Spleen (tissue), 11 donors: ENCODE measurements at regions not wholly inside any gene's neighbourhood (a gene's known extent, or its start where the extent isn't known, plus 50 kb on each side); places are given as distances from the start of the nearest gene placed in this dataset.

ENCODE experiments used
- DNase-seq: peaks from one replicate; pipeline ENCODE4 v3.0.0-alpha.2; 2020
- H3K27ac ChIP-seq, 8 donors: fragments of 200-600 bp; sonication (generic) in 7 of 8; 1 replicate in 4 of 8; 2 replicates in 4 of 8; pipeline versions ENCODE4 v1.5.0 to v1.8.0; 2016 to 2021; ENCODE audit warnings: inconsistent platforms in 4 of 8, mild to moderate bottlenecking in 4 of 8, moderate library complexity in 1 of 8
- H3K27me3 ChIP-seq, 7 donors: fragments of 200-600 bp; sonication (generic) in 6 of 7; replicated peaks in 1 of 7; 1 replicate in 4 of 7; 2 replicates in 3 of 7; pipeline versions ENCODE4 v1.5.0 to v1.8.0; 2016 to 2021; ENCODE audit warnings: inconsistent platforms in 3 of 7, mild to moderate bottlenecking in 1 of 7
- H3K36me3 ChIP-seq, 6 donors: fragments of 200-600 bp; sonication (generic) in 5 of 6; 1 replicate in 4 of 6; 2 replicates in 2 of 6; pipeline versions ENCODE4 v1.5.0 to v1.8.0; 2016 to 2021; ENCODE audit warnings: inconsistent platforms in 2 of 6
- H3K4me1 ChIP-seq, 6 donors: fragments of 200-600 bp; sonication (generic) in 5 of 6; 1 replicate in 3 of 6; 2 replicates in 3 of 6; pipeline versions ENCODE4 v1.5.0 to v1.8.0; 2016 to 2021; ENCODE audit warnings: inconsistent platforms in 3 of 6
- H3K4me3 ChIP-seq, 8 donors: fragments of 200-600 bp; sonication (generic) in 7 of 8; 1 replicate in 4 of 8; 2 replicates in 4 of 8; pipeline versions ENCODE4 v1.5.0 to v1.8.0; 2016 to 2021; ENCODE audit warnings: inconsistent platforms in 4 of 8, mild to moderate bottlenecking in 4 of 8, moderate library complexity in 2 of 8
- H3K9me3 ChIP-seq, 8 donors: fragments of 200-600 bp; sonication (generic) in 7 of 8; 1 replicate in 4 of 8; 2 replicates in 4 of 8; pipeline versions ENCODE4 v1.5.0 to v1.8.0; 2016 to 2021; ENCODE audit warnings: inconsistent platforms in 4 of 8
- POLR2A ChIP-seq, 3 donors: fragments of 450-650 bp; IDR thresholded peaks; one replicate each; pipeline ENCODE4 v1.5.1; 2017; ENCODE audit warnings: antibody characterized with exemption in 3 of 3, mild to moderate bottlenecking in 1 of 3
- POLR2AphosphoS5 ChIP-seq, 3 donors: sonication (generic); formaldehyde crosslinking; IDR thresholded peaks; one replicate each; pipeline ENCODE4 v1.5.1; 2017; ENCODE audit warnings: antibody characterized with exemption in 3 of 3
- WGBS, 5 donors: extraction: QIAGEN DNeasy Blood & Tissue Kit in 3 of 5; methylation state at CpG; one replicate each; pipeline versions ENCODE4 v1.1.5 to v1.1.7; 2013 to 2018; 5-methylcytosine and 5-hydroxymethylcytosine counted together
- intact Hi-C: fragments of 100-400 bp; cut with DNase I; formaldehyde crosslinking; loops from one replicate; pipeline ENCODE4 v1.15.0; 2023; ENCODE audit warnings: low total_unique reads
- TF ChIP-seq, protein P1 (sequence below), 11 experiments: fragments of 200-600 bp in 7 of 11; fragments of 450-650 bp in 4 of 11; sonication (generic) in 4 of 11; IDR thresholded peaks in 8 of 11; conservative IDR thresholded peaks in 3 of 11; 1 replicate in 7 of 11; 2 replicates in 4 of 11; pipeline versions ENCODE4 v1.4.0 to v1.8.0; 2016 to 2021; ENCODE audit warnings: antibody characterized with exemption in 11 of 11, inconsistent platforms in 4 of 11, mild to moderate bottlenecking in 1 of 11
- donor health status: healthy with polysubstance abuse.
- donor health status: DM: no; HTN: no; CAD: no; lungs with moderate emphysema.
- donor health status: DM: no; HTN: no; CAD: no.
- donor health status: Bipolar disorder and iron deficiency.
- donor health status: healthy.
- donor health status: DM: no; HTN: no; CAD: no.
- donor health status: DM: yes; HTN: yes; CAD: no.

GRCh38 chr9:78393932-78394331 is 97.0 kb downstream of the PSAT1 start:
- no peak for TF ChIP-seq POLR2A (IDR thresholded peaks at IDR 0.05)
- TF ChIP-seq, protein P1, sequence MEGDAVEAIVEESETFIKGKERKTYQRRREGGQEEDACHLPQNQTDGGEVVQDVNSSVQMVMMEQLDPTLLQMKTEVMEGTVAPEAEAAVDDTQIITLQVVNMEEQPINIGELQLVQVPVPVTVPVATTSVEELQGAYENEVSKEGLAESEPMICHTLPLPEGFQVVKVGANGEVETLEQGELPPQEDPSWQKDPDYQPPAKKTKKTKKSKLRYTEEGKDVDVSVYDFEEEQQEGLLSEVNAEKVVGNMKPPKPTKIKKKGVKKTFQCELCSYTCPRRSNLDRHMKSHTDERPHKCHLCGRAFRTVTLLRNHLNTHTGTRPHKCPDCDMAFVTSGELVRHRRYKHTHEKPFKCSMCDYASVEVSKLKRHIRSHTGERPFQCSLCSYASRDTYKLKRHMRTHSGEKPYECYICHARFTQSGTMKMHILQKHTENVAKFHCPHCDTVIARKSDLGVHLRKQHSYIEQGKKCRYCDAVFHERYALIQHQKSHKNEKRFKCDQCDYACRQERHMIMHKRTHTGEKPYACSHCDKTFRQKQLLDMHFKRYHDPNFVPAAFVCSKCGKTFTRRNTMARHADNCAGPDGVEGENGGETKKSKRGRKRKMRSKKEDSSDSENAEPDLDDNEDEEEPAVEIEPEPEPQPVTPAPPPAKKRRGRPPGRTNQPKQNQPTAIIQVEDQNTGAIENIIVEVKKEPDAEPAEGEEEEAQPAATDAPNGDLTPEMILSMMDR (IDR thresholded peaks at IDR 0.05 in 8 of 11, conservative IDR thresholded peaks at IDR 0.05 in 3 of 11): no peak
- TF ChIP-seq POLR2AphosphoS5 (IDR thresholded peaks at IDR 0.05): no peak
- DNase-seq: no peak
- intact Hi-C loops: no loop called here
- H3K27me3 ChIP-seq: peaks cover 0 to 20% (median 0%) of the 10 kb centered on the region in 7 donors
- no peak overlapping the region for H3K27ac ChIP-seq
- H3K9me3 ChIP-seq: peaks cover 0 to 24% (median 14%) of the 10 kb centered on the region in 8 donors
- H3K4me1 ChIP-seq: no peaks in the 10 kb centered on the region
- no peak overlapping the region for H3K4me3 ChIP-seq
- no peaks in the 10 kb centered on the region for H3K36me3 ChIP-seq
- 85 to 95% (median 87%) methylated on average over 2 of the region's 2 CpGs for WGBS, 5 donors

DNA sequence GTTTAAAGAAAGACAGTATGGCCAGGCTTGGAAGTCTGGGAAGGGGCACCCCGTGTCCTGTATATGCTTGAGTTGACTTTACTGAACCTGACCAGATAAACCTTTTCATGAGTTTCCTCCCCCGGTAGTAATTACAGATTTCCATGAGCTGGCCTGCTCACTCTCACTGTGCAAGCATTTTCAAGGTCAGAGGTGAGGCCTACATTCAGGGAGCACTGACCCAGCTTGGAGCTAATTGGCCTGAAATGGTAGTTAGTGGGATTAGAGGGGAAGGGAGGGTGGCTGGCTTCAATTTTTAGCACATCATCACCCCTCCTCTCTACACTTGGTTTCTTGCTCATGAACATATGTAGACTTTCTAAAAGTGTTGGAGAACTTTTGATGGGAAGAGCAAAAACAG is 99.2 kb downstream of the PSAT1 start:
- DNase-seq: no peak
- H3K36me3 ChIP-seq: no peaks in the 10 kb centered on the region
- no peak overlapping the region for H3K4me3 ChIP-seq
- peaks cover 0 to 24% (median 14%) of the 10 kb centered on the region in 8 donors for H3K9me3 ChIP-seq
- intact Hi-C loops: no loop called here
- H3K4me1 ChIP-seq: no peaks in the 10 kb centered on the region
- 82 to 90% (median 85%) methylated on average over 2 of the region's 2 CpGs for WGBS, 5 donors
- H3K27ac ChIP-seq: no peak overlapping the region
- no peak for TF ChIP-seq POLR2A (IDR thresholded peaks at IDR 0.05)
- no peak for TF ChIP-seq POLR2AphosphoS5 (IDR thresholded peaks at IDR 0.05)
- TF ChIP-seq, protein P1 (IDR thresholded peaks at IDR 0.05 in 8 of 11, conservative IDR thresholded peaks at IDR 0.05 in 3 of 11): no peak
- H3K27me3 ChIP-seq: peaks cover 0 to 24% (median 0%) of the 10 kb centered on the region in 7 donors

DNA sequence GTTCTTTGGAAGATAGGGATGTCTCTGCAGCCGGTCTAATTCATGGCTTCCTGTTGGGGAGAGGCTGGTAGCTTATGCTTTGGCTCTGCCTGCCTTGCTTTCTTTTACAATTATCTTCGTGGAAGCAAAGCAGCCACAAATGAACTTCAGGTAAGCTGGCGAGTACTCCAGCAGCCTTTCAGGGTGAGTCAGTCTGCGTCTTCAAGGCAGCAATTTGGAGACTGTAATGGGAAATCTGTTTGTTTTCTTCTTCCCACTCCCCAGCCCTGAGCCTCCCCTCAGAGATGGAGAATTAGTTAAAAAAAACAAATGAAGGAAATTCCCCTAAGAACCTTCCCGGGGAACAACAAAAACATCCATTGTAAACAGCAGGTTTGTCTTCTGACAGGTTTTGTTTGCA is 100.1 kb downstream of the PSAT1 start:
- Histone ChIP-seq H3K9me3 (peaks cover 0 to 24% (median 14%) of the 10 kb centered on the region in 8 donors), H3K4me3 (no peak overlapping the region), H3K27ac (no peak overlapping the region), H3K4me1 (no peaks in the 10 kb centered on the region), H3K36me3 (no peaks in the 10 kb centered on the region), H3K27me3 (peaks cover 0 to 24% (median 0%) of the 10 kb centered on the region in 7 donors)
- WGBS, 5 donors: 54 to 62% (median 60%) methylated on average over 5 of the region's 5 CpGs
- intact Hi-C loops: no loop called here
- DNase-seq: no peak
- TF ChIP-seq POLR2AphosphoS5 (IDR thresholded peaks at IDR 0.05): no peak
- TF ChIP-seq POLR2A (IDR thresholded peaks at IDR 0.05): no peak
- TF ChIP-seq, protein P1 (IDR thresholded peaks at IDR 0.05 in 8 of 11, conservative IDR thresholded peaks at IDR 0.05 in 3 of 11): no peak

DNA sequence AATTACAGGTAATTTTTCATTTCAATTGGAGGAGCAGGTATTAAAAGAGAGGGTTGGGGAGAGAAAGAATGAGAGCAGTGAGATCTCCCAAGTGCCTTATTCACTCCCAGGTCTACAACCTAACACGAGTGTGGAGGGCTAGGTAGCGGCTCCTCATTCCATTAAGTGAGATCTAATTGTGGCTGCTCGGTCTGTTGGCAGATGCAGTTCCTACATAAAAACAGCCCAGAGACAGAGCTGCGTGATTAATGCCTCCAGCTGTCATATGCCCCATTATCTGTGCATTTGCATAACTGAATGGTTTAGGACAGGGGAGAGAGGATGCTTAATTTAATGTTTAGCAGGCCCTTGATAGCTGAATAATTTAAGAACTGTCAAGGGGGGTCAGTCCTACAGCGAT is 100.5 kb downstream of the PSAT1 start:
- peaks cover 0 to 24% (median 14%) of the 10 kb centered on the region in 8 donors for H3K9me3 ChIP-seq
- H3K4me3 ChIP-seq: no peak overlapping the region
- TF ChIP-seq, protein P1 (IDR thresholded peaks at IDR 0.05 in 8 of 11, conservative IDR thresholded peaks at IDR 0.05 in 3 of 11): no peak
- TF ChIP-seq POLR2AphosphoS5 (IDR thresholded peaks at IDR 0.05) (no peak), POLR2A (IDR thresholded peaks at IDR 0.05) (no peak)
- WGBS, 5 donors: 51 to 72% (median 65%) methylated on average over 5 of the region's 5 CpGs
- H3K27ac ChIP-seq: no peak overlapping the region
- peaks cover 0 to 24% (median 0%) of the 10 kb centered on the region in 7 donors for H3K27me3 ChIP-seq
- no peak for DNase-seq
- intact Hi-C loops: no loop called here
- H3K4me1 ChIP-seq: no peaks in the 10 kb centered on the region
- H3K36me3 ChIP-seq: no peaks in the 10 kb centered on the region
